ENCODE measurements at regions not wholly inside any gene's neighbourhood (a gene's known extent, or its start where the extent isn't known, plus 50 kb on each side); places are given as distances from the start of the nearest gene placed in this dataset.

DNA sequence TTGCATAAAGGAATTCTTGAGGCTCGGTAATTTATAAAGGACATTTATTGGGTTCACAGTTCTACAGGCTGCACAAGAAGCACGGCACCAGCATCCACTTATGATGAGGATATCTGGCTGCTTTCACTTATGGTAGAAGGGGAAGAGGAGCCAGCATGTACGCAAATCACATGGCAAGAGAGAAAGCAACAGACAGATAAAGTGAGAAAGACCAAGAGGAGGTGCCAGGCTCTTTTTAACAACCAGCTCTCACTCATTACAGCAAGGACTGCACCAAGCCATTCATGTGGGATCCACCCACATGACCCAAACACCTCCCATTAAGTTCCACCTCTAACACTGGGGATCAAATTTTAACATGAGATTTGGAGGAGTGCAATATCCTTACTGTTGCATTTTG is 1198.2 kb downstream of the ADGRL3 start:
- H3K27ac ChIP-seq: no peak overlapping the region
- intact Hi-C loops (cut with DNase I; ENCODE audit: low total_unique reads): no loop called here
- TF ChIP-seq, protein P1, sequence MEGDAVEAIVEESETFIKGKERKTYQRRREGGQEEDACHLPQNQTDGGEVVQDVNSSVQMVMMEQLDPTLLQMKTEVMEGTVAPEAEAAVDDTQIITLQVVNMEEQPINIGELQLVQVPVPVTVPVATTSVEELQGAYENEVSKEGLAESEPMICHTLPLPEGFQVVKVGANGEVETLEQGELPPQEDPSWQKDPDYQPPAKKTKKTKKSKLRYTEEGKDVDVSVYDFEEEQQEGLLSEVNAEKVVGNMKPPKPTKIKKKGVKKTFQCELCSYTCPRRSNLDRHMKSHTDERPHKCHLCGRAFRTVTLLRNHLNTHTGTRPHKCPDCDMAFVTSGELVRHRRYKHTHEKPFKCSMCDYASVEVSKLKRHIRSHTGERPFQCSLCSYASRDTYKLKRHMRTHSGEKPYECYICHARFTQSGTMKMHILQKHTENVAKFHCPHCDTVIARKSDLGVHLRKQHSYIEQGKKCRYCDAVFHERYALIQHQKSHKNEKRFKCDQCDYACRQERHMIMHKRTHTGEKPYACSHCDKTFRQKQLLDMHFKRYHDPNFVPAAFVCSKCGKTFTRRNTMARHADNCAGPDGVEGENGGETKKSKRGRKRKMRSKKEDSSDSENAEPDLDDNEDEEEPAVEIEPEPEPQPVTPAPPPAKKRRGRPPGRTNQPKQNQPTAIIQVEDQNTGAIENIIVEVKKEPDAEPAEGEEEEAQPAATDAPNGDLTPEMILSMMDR (IDR thresholded peaks at IDR 0.05): no peak
- no peak for TF ChIP-seq POLR2A (IDR thresholded peaks at IDR 0.05)
- no peak for TF ChIP-seq POLR2AphosphoS5 (IDR thresholded peaks at IDR 0.05)
- H3K36me3 ChIP-seq: no peaks in the 10 kb centered on the region
- H3K27me3 ChIP-seq: no peaks in the 10 kb centered on the region
- no peak for DNase-seq (ENCODE audit: low spot score in 2 of 2)
- no peak overlapping the region for H3K4me3 ChIP-seq
- no peaks in the 10 kb centered on the region for H3K9me3 ChIP-seq
- no peaks in the 10 kb centered on the region for H3K4me1 ChIP-seq

DNA sequence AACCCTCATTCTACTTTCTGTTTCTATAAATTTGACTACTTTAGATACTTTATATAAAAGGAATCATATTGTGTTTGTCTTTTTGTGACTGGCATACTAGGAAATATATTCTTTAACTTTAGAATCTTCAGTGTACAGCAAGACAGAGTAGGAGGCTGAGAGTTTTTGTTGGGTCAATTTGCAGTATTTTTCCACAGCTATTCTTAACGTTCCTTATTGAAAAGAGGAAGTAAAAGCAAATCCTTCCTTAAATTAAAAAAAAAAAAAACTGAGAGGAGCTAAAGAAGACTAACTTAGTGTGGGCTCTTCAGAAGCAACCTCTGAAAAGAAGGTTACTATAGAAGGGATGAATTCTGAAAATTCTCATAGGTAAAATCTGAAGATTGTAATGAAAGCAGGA is 1194.6 kb downstream of the ADGRL3 start:
- Histone ChIP-seq H3K4me1 (no peaks in the 10 kb centered on the region), H3K27ac (no peak overlapping the region), H3K27me3 (no peaks in the 10 kb centered on the region), H3K36me3 (no peaks in the 10 kb centered on the region), H3K9me3 (no peaks in the 10 kb centered on the region), H3K4me3 (no peak overlapping the region)
- TF ChIP-seq POLR2AphosphoS5 (IDR thresholded peaks at IDR 0.05) (no peak), POLR2A (IDR thresholded peaks at IDR 0.05) (no peak)
- TF ChIP-seq, protein P1 (IDR thresholded peaks at IDR 0.05): no peak
- DNase-seq (ENCODE audit: low spot score in 2 of 2): no peak
- intact Hi-C loops (cut with DNase I; ENCODE audit: low total_unique reads): no loop called here

- TF ChIP-seq, protein P1 (IDR thresholded peaks at IDR 0.05): no peak
- TF ChIP-seq POLR2A (IDR thresholded peaks at IDR 0.05): no peak
- no peak for TF ChIP-seq POLR2AphosphoS5 (IDR thresholded peaks at IDR 0.05)
- Histone ChIP-seq H3K36me3 (no peaks in the 10 kb centered on the region), H3K4me3 (no peak overlapping the region), H3K27me3 (no peaks in the 10 kb centered on the region), H3K27ac (no peak overlapping the region), H3K4me1 (no peaks in the 10 kb centered on the region), H3K9me3 (no peaks in the 10 kb centered on the region)
- intact Hi-C loops (cut with DNase I; ENCODE audit: low total_unique reads): no loop called here
- DNase-seq (ENCODE audit: low spot score in 2 of 2): no peak
Observed at GRCh38 chr4:62387808-62388207, 1187.7 kb downstream of the ADGRL3 start.

GRCh38 chr4:62377700-62378099 is 1177.6 kb downstream of the ADGRL3 start:
- no peaks in the 10 kb centered on the region for H3K4me1 ChIP-seq
- H3K4me3 ChIP-seq: no peak overlapping the region
- TF ChIP-seq POLR2A (IDR thresholded peaks at IDR 0.05) (no peak), POLR2AphosphoS5 (IDR thresholded peaks at IDR 0.05) (no peak)
- TF ChIP-seq, protein P1 (IDR thresholded peaks at IDR 0.05): no peak
- no peaks in the 10 kb centered on the region for H3K27me3 ChIP-seq
- peaks cover 4% of the 10 kb centered on the region for H3K36me3 ChIP-seq
- H3K9me3 ChIP-seq: no peaks in the 10 kb centered on the region
- H3K27ac ChIP-seq: no peak overlapping the region
- intact Hi-C loops (cut with DNase I; ENCODE audit: low total_unique reads): no loop called here
- DNase-seq (ENCODE audit: low spot score in 2 of 2): no peak

- no peaks in the 10 kb centered on the region for H3K4me1 ChIP-seq
- H3K27me3 ChIP-seq: no peaks in the 10 kb centered on the region
- H3K9me3 ChIP-seq: no peaks in the 10 kb centered on the region
- TF ChIP-seq POLR2A (IDR thresholded peaks at IDR 0.05): no peak
- no peak for TF ChIP-seq POLR2AphosphoS5 (IDR thresholded peaks at IDR 0.05)
- TF ChIP-seq, protein P1 (IDR thresholded peaks at IDR 0.05): no peak
- H3K27ac ChIP-seq: no peak overlapping the region
- intact Hi-C loops (cut with DNase I; ENCODE audit: low total_unique reads): no loop called here
- H3K4me3 ChIP-seq: no peak overlapping the region
- H3K36me3 ChIP-seq: peaks cover 4% of the 10 kb centered on the region
- no peak for DNase-seq (ENCODE audit: low spot score in 2 of 2)
Observed at GRCh38 chr4:62377245-62377644, 1177.1 kb downstream of the ADGRL3 start.
